NB4 (cell line): ENCODE measurements at regions not wholly inside any gene's neighbourhood (a gene's known extent, or its start where the extent isn't known, plus 50 kb on each side); places are given as distances from the start of the nearest gene placed in this dataset.

ENCODE experiments used
- CTCF ChIP-seq: IDR thresholded peaks from one replicate; pipeline ENCODE4 v1.5.1; 2012; ENCODE audit warnings: low read depth, low read length
- MAX ChIP-seq: IDR thresholded peaks from 2 replicates; pipeline ENCODE4 v1.6.1; 2011; ENCODE audit warnings: low read depth, low read length
- POLR2A ChIP-seq: IDR thresholded peaks from 2 replicates; pipeline ENCODE4 v1.6.1; 2011; ENCODE audit warnings: mild to moderate bottlenecking; ENCODE audit not compliant: insufficient read length; ENCODE audit errors: extremely low read depth

GRCh38 chr1:80593197-80593596 is 1207.5 kb upstream of the ADGRL2 start:
- TF ChIP-seq CTCF (no peak), POLR2A (no peak), MAX (no peak)
